ENCODE measurements at regions not wholly inside any gene's neighbourhood (a gene's known extent, or its start where the extent isn't known, plus 50 kb on each side); places are given as distances from the start of the nearest gene placed in this dataset.

GRCh38 chr7:86975449-86975848, 84.0 kb downstream of the ELAPOR2 start:
- H3K27ac Mint-ChIP-seq (ENCODE audit: unreplicated experiment) = no peak overlapping the region
- no peak for DNase-seq
- H3K4me1 ChIP-seq = no peaks in the 10 kb centered on the region
- CTCF ChIA-PET = no interaction called here
- POLR2A ChIA-PET = no interaction called here
- TF ChIP-seq CTCF (IDR thresholded peaks at IDR 0.05; ENCODE audit: insufficient read depth in 1 of 2, low read depth in 1 of 2, low read length in 1 of 2, severe bottlenecking in 1 of 2, unreplicated experiment in 1 of 2) = no peak
- BruUV-seq (replicated peaks) = no TSS peak
- no peaks in the 10 kb centered on the region; the same call in 1 of the 2 replicates for H3K27me3 ChIP-seq (replicated peaks; ENCODE audit: control insufficient read depth, insufficient read depth, low read length)
- no peaks in the 10 kb centered on the region for H3K36me3 ChIP-seq (ENCODE audit: control insufficient read depth, insufficient read depth, low read length)
- no peaks in the 10 kb centered on the region for H3K9me3 ChIP-seq
- no peaks in the 10 kb centered on the region for H3K4me1 Mint-ChIP-seq (ENCODE audit: low read depth, unreplicated experiment)
- peaks cover 5% of the 10 kb centered on the region for H3K27me3 Mint-ChIP-seq (ENCODE audit: insufficient read depth, unreplicated experiment)
- no peaks in the 10 kb centered on the region for H3K9me3 Mint-ChIP-seq (ENCODE audit: unreplicated experiment)
- H3K36me3 Mint-ChIP-seq (ENCODE audit: insufficient read depth, unreplicated experiment) = no peaks in the 10 kb centered on the region
- no peak overlapping the region for H3K4me3 ChIP-seq (ENCODE audit: low read depth, low read length)
- intact Hi-C loops (cut with micrococcal nuclease; ENCODE audit: unreplicated experiment) = no loop called here
- H3K4me3 Mint-ChIP-seq (ENCODE audit: unreplicated experiment) = no peak overlapping the region

GRCh38 chr7:86972072-86972471, 87.4 kb downstream of the ELAPOR2 start:
- ChIA-PET POLR2A (no interaction called here), CTCF (no interaction called here)
- Histone ChIP-seq H3K36me3 (ENCODE audit: control insufficient read depth, insufficient read depth, low read length) (no peaks in the 10 kb centered on the region), H3K9me3 (no peaks in the 10 kb centered on the region), H3K4me3 (ENCODE audit: low read depth, low read length) (no peak overlapping the region), H3K4me1 (no peaks in the 10 kb centered on the region), H3K27me3 (replicated peaks; ENCODE audit: control insufficient read depth, insufficient read depth, low read length) (no peaks in the 10 kb centered on the region; the same call in 1 of the 2 replicates)
- Mint-ChIP-seq H3K4me1 (ENCODE audit: low read depth, unreplicated experiment) (no peaks in the 10 kb centered on the region), H3K4me3 (ENCODE audit: unreplicated experiment) (no peak overlapping the region), H3K9me3 (ENCODE audit: unreplicated experiment) (no peaks in the 10 kb centered on the region), H3K27me3 (ENCODE audit: insufficient read depth, unreplicated experiment) (peaks cover 3% of the 10 kb centered on the region), H3K27ac (ENCODE audit: unreplicated experiment) (no peak overlapping the region), H3K36me3 (ENCODE audit: insufficient read depth, unreplicated experiment) (no peaks in the 10 kb centered on the region)
- no peak for DNase-seq
- BruUV-seq (replicated peaks) = no TSS peak
- TF ChIP-seq CTCF (IDR thresholded peaks at IDR 0.05; ENCODE audit: insufficient read depth in 1 of 2, low read depth in 1 of 2, low read length in 1 of 2, severe bottlenecking in 1 of 2, unreplicated experiment in 1 of 2) = no peak
- intact Hi-C loops (cut with micrococcal nuclease; ENCODE audit: unreplicated experiment) = no loop called here

- Mint-ChIP-seq H3K36me3 (ENCODE audit: insufficient read depth, unreplicated experiment) (no peaks in the 10 kb centered on the region), H3K4me1 (ENCODE audit: low read depth, unreplicated experiment) (no peaks in the 10 kb centered on the region)
These were observed 88.5 kb downstream of the ELAPOR2 start for GRCh38 chr7:86970986-86971385.

More at GRCh38 chr7:86970986-86971385, 88.5 kb downstream of the ELAPOR2 start:
- ChIA-PET POLR2A (no interaction called here), CTCF (interaction anchor here (0.5 to 0.6 kb wide), 2 partner anchors 266 to 346 kb away, joined by 3 to 4 read pairs; no protein-coding TSS in a partner anchor)
- DNase-seq = no peak
- TF ChIP-seq CTCF (IDR thresholded peaks at IDR 0.05; ENCODE audit: insufficient read depth in 1 of 2, low read depth in 1 of 2, low read length in 1 of 2, severe bottlenecking in 1 of 2, unreplicated experiment in 1 of 2) = no peak
- H3K4me3 ChIP-seq (ENCODE audit: low read depth, low read length) = no peak overlapping the region
- Mint-ChIP-seq H3K9me3 (ENCODE audit: unreplicated experiment) (no peaks in the 10 kb centered on the region), H3K4me3 (ENCODE audit: unreplicated experiment) (no peak overlapping the region), H3K27ac (ENCODE audit: unreplicated experiment) (no peak overlapping the region), H3K27me3 (ENCODE audit: insufficient read depth, unreplicated experiment) (peaks cover 3% of the 10 kb centered on the region)
- no peaks in the 10 kb centered on the region for H3K9me3 ChIP-seq
- H3K4me1 ChIP-seq = no peaks in the 10 kb centered on the region
- intact Hi-C loops (cut with micrococcal nuclease; ENCODE audit: unreplicated experiment) = no loop called here
- BruUV-seq (replicated peaks) = no TSS peak
- no peaks in the 10 kb centered on the region for H3K36me3 ChIP-seq (ENCODE audit: control insufficient read depth, insufficient read depth, low read length)
- H3K27me3 ChIP-seq (replicated peaks; ENCODE audit: control insufficient read depth, insufficient read depth, low read length) = no peaks in the 10 kb centered on the region; the same call in 1 of the 2 replicates

All from Caco-2 (cell line).